Tibial nerve (tissue), 4 donors: ENCODE measurements at regions not wholly inside any gene's neighbourhood (a gene's known extent, or its start where the extent isn't known, plus 50 kb on each side); places are given as distances from the start of the nearest gene placed in this dataset.

Experiments
- DNase-seq, 2 donors: peaks; one replicate each; pipeline ENCODE4 v3.0.0-alpha.2; 2019; ENCODE audit warnings: low spot score in 2 of 2
- H3K27ac ChIP-seq, 4 donors: fragments of 200-600 bp; sonication (generic) in 3 of 4; one replicate each; pipeline ENCODE4 v1.5.1; 2017 to 2019; ENCODE audit warnings: mild to moderate bottlenecking in 1 of 4
- H3K27me3 ChIP-seq, 2 donors: fragments of 200-600 bp; sonication (generic) in 1 of 2; one replicate each; pipeline versions ENCODE4 v1.5.1 to v1.6.0; 2017 to 2019
- H3K36me3 ChIP-seq, 3 donors: fragments of 200-600 bp; sonication (generic); one replicate each; pipeline ENCODE4 v1.5.1; 2018 to 2019
- H3K4me1 ChIP-seq, 4 donors: fragments of 200-600 bp; sonication (generic) in 3 of 4; one replicate each; pipeline ENCODE4 v1.5.1; 2017 to 2019
- H3K4me3 ChIP-seq, 4 donors: fragments of 200-600 bp; sonication (generic) in 3 of 4; one replicate each; pipeline ENCODE4 v1.5.1; 2017 to 2019; ENCODE audit warnings: mild to moderate bottlenecking in 1 of 4, moderate library complexity in 1 of 4
- H3K9me3 ChIP-seq, 4 donors: fragments of 200-600 bp; sonication (generic) in 3 of 4; one replicate each; pipeline ENCODE4 v1.5.1; 2017 to 2019
- CTCF ChIP-seq, 5 experiments: fragments of 200-600 bp in 3 of 5; fragments of 450-650 bp in 2 of 5; sonication (generic) in 3 of 5; IDR thresholded peaks; one replicate each; pipeline ENCODE4 v1.5.1; 2016 to 2019; ENCODE audit warnings: antibody characterized with exemption in 5 of 5, mild to moderate bottlenecking in 3 of 5, moderate library complexity in 2 of 5
- EP300 ChIP-seq, 2 donors: sonication (generic); formaldehyde crosslinking; IDR thresholded peaks; one replicate each; pipeline ENCODE4 v1.6.1; 2017; ENCODE audit warnings: antibody characterized with exemption in 2 of 2, mild to moderate bottlenecking in 1 of 2
- POLR2A ChIP-seq, 2 donors: fragments of 450-650 bp; IDR thresholded peaks; one replicate each; pipeline ENCODE4 v1.6.1; 2017; ENCODE audit warnings: antibody characterized with exemption in 2 of 2, mild to moderate bottlenecking in 2 of 2, moderate library complexity in 2 of 2
- WGBS, 2 donors: methylation state at CpG; one replicate each; pipeline ENCODE4 v1.1.5; 2018; 5-methylcytosine and 5-hydroxymethylcytosine counted together

- Histone ChIP-seq H3K27ac (no peak overlapping the region), H3K9me3 (no peaks in the 10 kb centered on the region), H3K27me3 (no peaks in the 10 kb centered on the region), H3K36me3 (no peaks in the 10 kb centered on the region), H3K4me1 (no peaks in the 10 kb centered on the region), H3K4me3 (no peak overlapping the region)
- WGBS, 2 donors, result 87 to 92% methylated on average over 2 of the region's 2 CpGs
- TF ChIP-seq EP300 (IDR thresholded peaks at IDR 0.05) (no peak), CTCF (IDR thresholded peaks at IDR 0.05) (no peak), POLR2A (IDR thresholded peaks at IDR 0.05) (no peak)
- DNase-seq, result no peak
Observed at GRCh38 chr1:226793620-226794276, 54.7 kb upstream of the ITPKB start.

GRCh38 chr1:226792368-226792767 lies 53.3 kb upstream of the ITPKB start:
- no peak for DNase-seq
- Histone ChIP-seq H3K27me3 (no peaks in the 10 kb centered on the region), H3K36me3 (no peaks in the 10 kb centered on the region), H3K4me1 (peaks cover 0 to 6% (median 0%) of the 10 kb centered on the region in 4 donors), H3K4me3 (no peak overlapping the region), H3K9me3 (no peaks in the 10 kb centered on the region), H3K27ac (no peak overlapping the region)
- 96 to 100% methylated on average over 1 of the region's 1 CpG for WGBS, 2 donors
- no peak for TF ChIP-seq CTCF (IDR thresholded peaks at IDR 0.05)
- TF ChIP-seq EP300 (IDR thresholded peaks at IDR 0.05), result no peak
- no peak for TF ChIP-seq POLR2A (IDR thresholded peaks at IDR 0.05)

GRCh38 chr1:226790545-226791181 lies 51.6 kb upstream of the ITPKB start:
- Histone ChIP-seq H3K4me3 (no peak overlapping the region), H3K36me3 (no peaks in the 10 kb centered on the region), H3K27me3 (no peaks in the 10 kb centered on the region), H3K27ac (no peak overlapping the region), H3K4me1 (peaks cover 0 to 12% (median 0%) of the 10 kb centered on the region in 4 donors), H3K9me3 (no peaks in the 10 kb centered on the region)
- 83 to 84% methylated on average over 6 of the region's 6 CpGs for WGBS, 2 donors
- TF ChIP-seq CTCF (IDR thresholded peaks at IDR 0.05) (no peak), POLR2A (IDR thresholded peaks at IDR 0.05) (no peak), EP300 (IDR thresholded peaks at IDR 0.05) (no peak)
- DNase-seq, result no peak

GRCh38 chr1:226788965-226789364 lies 49.9 kb upstream of the ITPKB start:
- Histone ChIP-seq H3K9me3 (no peaks in the 10 kb centered on the region), H3K4me3 (no peak overlapping the region), H3K27me3 (no peaks in the 10 kb centered on the region), H3K4me1 (peaks cover 0 to 20% (median 4%) of the 10 kb centered on the region in 4 donors), H3K27ac (no peak overlapping the region), H3K36me3 (no peaks in the 10 kb centered on the region)
- DNase-seq, result no peak
- WGBS, 2 donors, result 83 to 91% methylated on average over 4 of the region's 4 CpGs
- TF ChIP-seq EP300 (IDR thresholded peaks at IDR 0.05) (no peak), POLR2A (IDR thresholded peaks at IDR 0.05) (no peak), CTCF (IDR thresholded peaks at IDR 0.05) (no peak)
